Epithelial cell of esophagus (primary cell): ENCODE measurements at regions not wholly inside any gene's neighbourhood (a gene's known extent, or its start where the extent isn't known, plus 50 kb on each side); places are given as distances from the start of the nearest gene placed in this dataset.

Experiments
- DNase-seq: peaks from one replicate; pipeline ENCODE4 v3.0.0; 2010; ENCODE audit warnings: low read depth
- H3K4me3 ChIP-seq: 2 replicates; pipeline ENCODE4 v1.5.1; 2011; ENCODE audit warnings: mild to moderate bottlenecking, low read length, control low read depth
- TF ChIP-seq, protein P1 (sequence below): IDR thresholded peaks from 2 replicates; pipeline ENCODE4 v1.5.1; 2011; ENCODE audit warnings: low read depth, mild to moderate bottlenecking, low read length, control low read depth, inconsistent platforms; ENCODE audit not compliant: insufficient read depth; ENCODE audit errors: missing control alignments

- H3K4me3 ChIP-seq = no peak overlapping the region
- TF ChIP-seq, protein P1, sequence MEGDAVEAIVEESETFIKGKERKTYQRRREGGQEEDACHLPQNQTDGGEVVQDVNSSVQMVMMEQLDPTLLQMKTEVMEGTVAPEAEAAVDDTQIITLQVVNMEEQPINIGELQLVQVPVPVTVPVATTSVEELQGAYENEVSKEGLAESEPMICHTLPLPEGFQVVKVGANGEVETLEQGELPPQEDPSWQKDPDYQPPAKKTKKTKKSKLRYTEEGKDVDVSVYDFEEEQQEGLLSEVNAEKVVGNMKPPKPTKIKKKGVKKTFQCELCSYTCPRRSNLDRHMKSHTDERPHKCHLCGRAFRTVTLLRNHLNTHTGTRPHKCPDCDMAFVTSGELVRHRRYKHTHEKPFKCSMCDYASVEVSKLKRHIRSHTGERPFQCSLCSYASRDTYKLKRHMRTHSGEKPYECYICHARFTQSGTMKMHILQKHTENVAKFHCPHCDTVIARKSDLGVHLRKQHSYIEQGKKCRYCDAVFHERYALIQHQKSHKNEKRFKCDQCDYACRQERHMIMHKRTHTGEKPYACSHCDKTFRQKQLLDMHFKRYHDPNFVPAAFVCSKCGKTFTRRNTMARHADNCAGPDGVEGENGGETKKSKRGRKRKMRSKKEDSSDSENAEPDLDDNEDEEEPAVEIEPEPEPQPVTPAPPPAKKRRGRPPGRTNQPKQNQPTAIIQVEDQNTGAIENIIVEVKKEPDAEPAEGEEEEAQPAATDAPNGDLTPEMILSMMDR = no peak
- DNase-seq = no peak
Observed at GRCh38 chr7:47102331-47102841, 479.5 kb downstream of the TNS3 start.

- no peak overlapping the region for H3K4me3 ChIP-seq
- TF ChIP-seq, protein P1 = peak; percentile 65
- DNase-seq = peak; percentile 59
Observed at GRCh38 chr7:47100817-47101435, 481.0 kb downstream of the TNS3 start.

DNA sequence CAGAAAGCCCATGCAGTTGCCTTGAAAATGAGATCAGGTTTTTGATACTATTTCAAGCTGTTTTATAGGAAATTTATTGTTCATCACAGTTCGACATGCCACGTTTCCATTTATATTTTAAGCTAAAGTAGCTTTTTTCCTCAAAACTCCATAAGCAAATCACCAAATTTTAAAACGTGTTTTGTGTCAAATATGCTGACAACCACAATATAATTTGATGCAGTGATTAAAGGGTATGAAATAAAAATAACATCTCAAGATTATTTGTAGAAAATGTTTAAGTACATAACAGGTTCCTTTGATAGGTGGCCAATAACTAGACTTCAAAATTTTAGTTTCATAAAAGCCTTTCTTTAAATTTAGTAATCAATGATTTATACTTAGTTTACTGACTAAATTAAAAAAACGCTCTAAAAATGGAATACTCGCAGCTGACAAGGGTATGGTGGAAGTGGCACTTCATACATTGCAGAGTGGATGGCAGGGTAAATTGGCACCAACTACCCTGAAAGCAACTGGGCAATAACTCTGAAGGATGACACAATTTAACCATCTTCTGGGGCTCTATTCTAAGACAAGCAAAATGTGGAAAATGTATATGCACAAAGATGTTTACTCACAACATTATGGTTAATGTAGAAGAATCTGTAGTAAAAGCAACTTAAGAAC lies 481.6 kb downstream of the TNS3 start:
- no peak overlapping the region for H3K4me3 ChIP-seq
- TF ChIP-seq, protein P1 = no peak
- no peak for DNase-seq

- no peak overlapping the region for H3K4me3 ChIP-seq
- no peak for DNase-seq
- TF ChIP-seq, protein P1 = no peak
Observed at GRCh38 chr7:47097431-47097830, 484.5 kb downstream of the TNS3 start.

DNA sequence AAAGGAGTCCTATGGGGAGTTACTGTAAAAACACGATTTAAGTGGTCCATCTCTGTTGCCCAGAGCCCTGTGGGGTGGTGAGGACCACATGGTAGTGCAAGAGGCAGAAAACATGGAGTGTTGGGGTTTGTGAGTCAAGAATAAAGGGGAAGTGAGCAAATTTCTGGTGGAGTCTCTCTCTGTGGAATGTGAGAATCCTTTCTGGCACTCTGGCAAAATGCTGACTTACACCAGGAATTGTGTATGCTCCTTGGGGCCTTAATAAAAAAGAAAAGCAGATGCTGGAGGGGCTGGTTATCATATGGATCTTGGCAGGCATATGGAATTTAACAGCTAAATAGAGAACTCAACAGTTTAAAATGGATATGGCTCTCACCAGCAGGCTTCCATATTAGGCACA lies 486.0 kb downstream of the TNS3 start:
- TF ChIP-seq, protein P1 = no peak
- no peak for DNase-seq
- no peak overlapping the region for H3K4me3 ChIP-seq

GRCh38 chr7:47094462-47094861 lies 487.4 kb downstream of the TNS3 start:
- TF ChIP-seq, protein P1 = no peak
- no peak overlapping the region for H3K4me3 ChIP-seq
- DNase-seq = no peak
